H1 (cell line): ENCODE measurements at regions not wholly inside any gene's neighbourhood (a gene's known extent, or its start where the extent isn't known, plus 50 kb on each side); places are given as distances from the start of the nearest gene placed in this dataset.

Experiments used
- CTCF ChIA-PET: fragments of 300-600 bp; sonication (Branson Sonifier 250); formaldehyde crosslinking; loops from one replicate; lab custom pipeline; 2021; ENCODE audit not compliant: partially characterized antibody; lab: Charles Lee
- POLR2A ChIA-PET: fragments of 300-600 bp; sonication (Branson Sonifier 250); formaldehyde crosslinking; loops from one replicate; lab custom pipeline; 2021; ENCODE audit warnings: inconsistent platforms; ENCODE audit not compliant: partially characterized antibody; lab: Charles Lee
- DNase-seq, 2 experiments: peaks; one replicate each; pipeline versions ENCODE4 v3.0.0 to v3.0.0-alpha.2; 2010 to 2022; ENCODE audit warnings: low spot score in 2 of 2, low read depth in 1 of 2, mixed read lengths in 1 of 2
- FAIRE-seq: peaks from 2 replicates; lab custom pipeline; 2011; peaks lifted over from hg19 to GRCh38; lab: Jason Lieb, UNC
- H2AFZ ChIP-seq: 2 replicates; pipeline ENCODE4 v1.8.1; 2012; ENCODE audit warnings: low read length, inconsistent platforms
- H2AK5ac ChIP-seq: 2 replicates; pipeline ENCODE4 v1.6.1; 2013; ENCODE audit warnings: low read depth, low read length
- H2BK120ac ChIP-seq: replicated peaks from 2 replicates; pipeline ENCODE3; 2013; ENCODE audit warnings: low read depth, low read length, inconsistent platforms
- H2BK12ac ChIP-seq: 2 replicates; pipeline ENCODE4 v1.6.1; 2013; ENCODE audit warnings: low read depth, low read length
- H2BK15ac ChIP-seq: 2 replicates; pipeline ENCODE4 v1.6.1; 2013; ENCODE audit warnings: low read length
- H2BK20ac ChIP-seq: 2 replicates; pipeline ENCODE4 v1.6.1; 2013; ENCODE audit warnings: low read length
- H2BK5ac ChIP-seq: 2 replicates; pipeline ENCODE4 v1.6.1; 2013; ENCODE audit warnings: low read depth, low read length
- H3K14ac ChIP-seq: 2 replicates; pipeline ENCODE4 v1.6.1; 2013; ENCODE audit warnings: inconsistent platforms; ENCODE audit not compliant: insufficient read length
- H3K18ac ChIP-seq: 2 replicates; pipeline ENCODE4 v1.6.1; 2013; ENCODE audit warnings: low read length; ENCODE audit errors: extremely low read depth
- H3K23ac ChIP-seq: 2 replicates; pipeline ENCODE4 v1.6.1; 2013; ENCODE audit warnings: inconsistent platforms; ENCODE audit not compliant: insufficient read length
- H3K23me2 ChIP-seq: 2 replicates; pipeline ENCODE4 v1.6.1; 2013; ENCODE audit warnings: low read depth, low read length
- H3K27ac ChIP-seq: 2 replicates; pipeline ENCODE4 v1.6.1; 2011; ENCODE audit warnings: low read depth, low read length, inconsistent platforms
- H3K27me3 ChIP-seq, 4 experiments: replicated peaks in 1 of 4; 1 replicate in 1 of 4; 2 replicates in 3 of 4; pipeline versions ENCODE4 v1.6.1 to v1.8.1; 2011 to 2013; ENCODE audit warnings: low read length in 3 of 4, mild to moderate bottlenecking in 3 of 4, inconsistent platforms in 2 of 4, mixed read lengths in 2 of 4, moderate library complexity in 1 of 4; ENCODE audit not compliant: control insufficient read depth in 3 of 4, insufficient read depth in 3 of 4; ENCODE audit errors: extremely low read depth in 1 of 4
- H3K36me3 ChIP-seq, 4 experiments: 2 replicates each; pipeline versions ENCODE4 v1.6.1 to v1.8.1; 2011 to 2013; ENCODE audit warnings: mild to moderate bottlenecking in 4 of 4, low read length in 3 of 4, moderate library complexity in 2 of 4, control low read depth in 1 of 4, inconsistent platforms in 1 of 4; ENCODE audit not compliant: insufficient read depth in 4 of 4, control insufficient read depth in 2 of 4
- H3K4ac ChIP-seq: replicated peaks from 2 replicates; pipeline ENCODE3; 2013; ENCODE audit warnings: low read length, low read depth, mixed read lengths, inconsistent platforms; ENCODE audit not compliant: insufficient read length
- H3K4me1 ChIP-seq, 4 experiments: replicated peaks in 1 of 4; 1 replicate in 1 of 4; 2 replicates in 3 of 4; pipeline versions ENCODE4 v1.6.1 to v1.8.1; 2011 to 2013; ENCODE audit warnings: low read length in 3 of 4, inconsistent platforms in 2 of 4, mixed read lengths in 1 of 4; ENCODE audit not compliant: insufficient read depth in 4 of 4, control insufficient read depth in 3 of 4
- H3K4me2 ChIP-seq, 2 experiments: 2 replicates each; pipeline versions ENCODE4 v1.6.1 to v1.8.1; 2011 to 2013; ENCODE audit warnings: low read depth in 2 of 2, low read length in 2 of 2, control low read depth in 1 of 2, inconsistent platforms in 1 of 2, mild to moderate bottlenecking in 1 of 2; ENCODE audit not compliant: insufficient read depth in 1 of 2
- H3K4me3 ChIP-seq, 4 experiments: fragments of 200-600, 300-600 bp in 1 of 4; sonication (generic), shearing (Covaris generic), sonication (Bioruptor Twin) in 1 of 4; 2 replicates each; pipeline versions ENCODE4 v1.5.1 to v1.8.1; 2011 to 2016; ENCODE audit warnings: low read length in 4 of 4, low read depth in 3 of 4, control low read depth in 2 of 4, inconsistent platforms in 2 of 4, mild to moderate bottlenecking in 2 of 4, mixed read lengths in 1 of 4, moderate library complexity in 1 of 4; ENCODE audit not compliant: insufficient read depth in 2 of 4; ENCODE audit errors: extremely low read depth in 1 of 4
- H3K56ac ChIP-seq: replicated peaks from 2 replicates; pipeline ENCODE3; 2013; ENCODE audit warnings: low read depth, mild to moderate bottlenecking, mixed read lengths, low read length, inconsistent platforms; ENCODE audit not compliant: insufficient read length
- H3K79me1 ChIP-seq: 2 replicates; pipeline ENCODE4 v1.6.1; 2013; ENCODE audit warnings: low read depth, low read length, control low read depth
- H3K79me2 ChIP-seq, 2 experiments: 2 replicates each; pipeline versions ENCODE4 v1.6.1 to v1.8.1; 2012 to 2013; ENCODE audit warnings: low read length in 2 of 2, mild to moderate bottlenecking in 2 of 2, inconsistent platforms in 1 of 2; ENCODE audit not compliant: insufficient read depth in 2 of 2, control insufficient read depth in 1 of 2
- H3K9ac ChIP-seq, 4 experiments: replicated peaks in 1 of 4; 1 replicate in 1 of 4; 2 replicates in 3 of 4; pipeline versions ENCODE4 v1.6.1 to v1.8.1; 2011 to 2013; ENCODE audit warnings: low read depth in 3 of 4, low read length in 3 of 4, control low read depth in 2 of 4, mild to moderate bottlenecking in 2 of 4, moderate library complexity in 2 of 4, inconsistent platforms in 1 of 4; ENCODE audit errors: extremely low read depth in 1 of 4
- H3K9me3 ChIP-seq, 2 experiments: 2 replicates each; pipeline versions ENCODE4 v1.6.1 to v1.8.1; 2012 to 2013; ENCODE audit warnings: mild to moderate bottlenecking in 2 of 2, moderate library complexity in 2 of 2, control low read depth in 1 of 2, inconsistent platforms in 1 of 2, low read depth in 1 of 2, low read length in 1 of 2, mixed read lengths in 1 of 2; ENCODE audit not compliant: insufficient read depth in 2 of 2
- H4K20me1 ChIP-seq, 2 experiments: replicated peaks in 1 of 2; 2 replicates each; pipeline versions ENCODE3 to v1.8.1; 2011 to 2013; ENCODE audit warnings: inconsistent platforms in 2 of 2, low read length in 2 of 2, mild to moderate bottlenecking in 1 of 2; ENCODE audit not compliant: insufficient read depth in 2 of 2, control insufficient read depth in 1 of 2
- H4K5ac ChIP-seq: 2 replicates; pipeline ENCODE4 v1.6.1; 2013; ENCODE audit warnings: low read length, low read depth, mixed read lengths, inconsistent platforms; ENCODE audit not compliant: insufficient read length
- H4K8ac ChIP-seq: 2 replicates; pipeline ENCODE4 v1.8.0; 2013; ENCODE audit warnings: mild to moderate bottlenecking, moderate library complexity, low read length, inconsistent platforms; ENCODE audit not compliant: insufficient read depth; ENCODE audit errors: extremely low read depth
- H4K91ac ChIP-seq: replicated peaks from 2 replicates; pipeline ENCODE3; 2013; ENCODE audit warnings: low read length, mixed read lengths, inconsistent platforms; ENCODE audit not compliant: insufficient read length
- BCL11A ChIP-seq, 2 experiments: IDR thresholded peaks; one replicate each; pipeline ENCODE4 v1.6.1; 2011; ENCODE audit warnings: low read depth in 2 of 2, low read length in 2 of 2, mild to moderate bottlenecking in 2 of 2
- BRCA1 ChIP-seq: IDR thresholded peaks from 2 replicates; pipeline ENCODE4 v1.6.1; 2012; ENCODE audit warnings: low read depth, low read length, improper control_type of control experiment
- CEBPB ChIP-seq: IDR thresholded peaks from 2 replicates; pipeline ENCODE4 v1.6.1; 2012; ENCODE audit warnings: low read depth, low read length
- NRF1 ChIP-seq: IDR thresholded peaks from 2 replicates; pipeline ENCODE4 v1.6.1; 2011; ENCODE audit warnings: mild to moderate bottlenecking, low read depth, low read length, improper control_type of control experiment
- POU5F1 ChIP-seq: IDR thresholded peaks from 2 replicates; pipeline ENCODE4 v1.6.1; 2011; ENCODE audit warnings: low read depth, mild to moderate bottlenecking, low read length, moderate library complexity
- YY1 ChIP-seq: IDR thresholded peaks from 2 replicates; pipeline ENCODE4 v1.6.1; 2011; ENCODE audit warnings: low read depth, mild to moderate bottlenecking, low read length
- WGBS, 2 experiments: shearing (Covaris generic) in 1 of 2; methylation state at CpG; one replicate each; pipeline versions ENCODE4 v1.1.6 to v1.1.7; 2013 to 2015; ENCODE audit warnings: low lambda C conversion rate in 2 of 2, mixed read lengths in 2 of 2, inconsistent platforms in 1 of 2, low coverage in 1 of 2, missing lambda C conversion rate in 1 of 2; ENCODE audit not compliant: insufficient replicate concordance in 2 of 2, insufficient coverage in 1 of 2, insufficient read length in 1 of 2; ENCODE audit errors: extremely low coverage in 1 of 2, missing lambda C conversion rate in 1 of 2; 5-methylcytosine and 5-hydroxymethylcytosine counted together
- TF ChIP-seq, protein P1 (sequence below): IDR thresholded peaks from 2 replicates; pipeline ENCODE4 v1.6.1; 2011; ENCODE audit warnings: low read length, improper control_type of control experiment

- Histone ChIP-seq H3K18ac (no peak overlapping the region), H2BK15ac (no peak overlapping the region), H4K91ac (no peak overlapping the region), H3K79me2 (no peaks in the 10 kb centered on the region), H2BK120ac (no peak overlapping the region), H3K4me3 (no peak overlapping the region), H3K4me1 (no peaks in the 10 kb centered on the region), H4K5ac (no peak overlapping the region), H2BK5ac (no peak overlapping the region), H3K4ac (no peak overlapping the region), H3K36me3 (no peaks in the 10 kb centered on the region), H3K14ac (no peak overlapping the region), H3K9me3 (no peaks in the 10 kb centered on the region), H2AFZ (no peak overlapping the region), H3K56ac (no peak overlapping the region), H2AK5ac (no peak overlapping the region), H3K27ac (no peak overlapping the region), H3K23ac (no peak overlapping the region), H3K4me2 (no peak overlapping the region), H2BK20ac (no peak overlapping the region), H2BK12ac (no peak overlapping the region), H3K23me2 (no peaks in the 10 kb centered on the region), H4K20me1 (no peaks in the 10 kb centered on the region), H3K27me3 (no peaks in the 10 kb centered on the region), H3K9ac (no peak overlapping the region), H3K79me1 (no peaks in the 10 kb centered on the region), H4K8ac (no peak overlapping the region)
- FAIRE-seq (no peak), DNase-seq (no peak)
- CTCF ChIA-PET: interaction anchor here (1.2 kb wide), 1 partner anchor 78 kb away, joined by 5 read pairs; no protein-coding TSS in a partner anchor
- POLR2A ChIA-PET: no interaction called here
- 89% methylated on average over 3 of the region's 3 CpGs; no CpG with 5 or more reads in 1 of the 2 experiments for whole genome bisulfite sequencing, 2 experiments
- TF ChIP-seq BRCA1 (no peak), NRF1 (no peak), BCL11A (IDR thresholded peaks at IDR 0.05; ENCODE audit: low read depth in 2 of 2, low read length in 2 of 2) (no peak), CEBPB (no peak), YY1 (no peak), POU5F1 (no peak)
- TF ChIP-seq, protein P1, sequence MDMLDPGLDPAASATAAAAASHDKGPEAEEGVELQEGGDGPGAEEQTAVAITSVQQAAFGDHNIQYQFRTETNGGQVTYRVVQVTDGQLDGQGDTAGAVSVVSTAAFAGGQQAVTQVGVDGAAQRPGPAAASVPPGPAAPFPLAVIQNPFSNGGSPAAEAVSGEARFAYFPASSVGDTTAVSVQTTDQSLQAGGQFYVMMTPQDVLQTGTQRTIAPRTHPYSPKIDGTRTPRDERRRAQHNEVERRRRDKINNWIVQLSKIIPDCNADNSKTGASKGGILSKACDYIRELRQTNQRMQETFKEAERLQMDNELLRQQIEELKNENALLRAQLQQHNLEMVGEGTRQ: no peak
These were observed 650.4 kb downstream of the RFPL4B start for GRCh38 chr6:112997421-112998085.
